ENCODE measurements at regions not wholly inside any gene's neighbourhood (a gene's known extent, or its start where the extent isn't known, plus 50 kb on each side); places are given as distances from the start of the nearest gene placed in this dataset.
"Not testable (repeated sequence)": the region's sequence is repeated elsewhere in the genome, so short reads cannot be mapped to it uniquely, and the experiment has no call there.

DNA sequence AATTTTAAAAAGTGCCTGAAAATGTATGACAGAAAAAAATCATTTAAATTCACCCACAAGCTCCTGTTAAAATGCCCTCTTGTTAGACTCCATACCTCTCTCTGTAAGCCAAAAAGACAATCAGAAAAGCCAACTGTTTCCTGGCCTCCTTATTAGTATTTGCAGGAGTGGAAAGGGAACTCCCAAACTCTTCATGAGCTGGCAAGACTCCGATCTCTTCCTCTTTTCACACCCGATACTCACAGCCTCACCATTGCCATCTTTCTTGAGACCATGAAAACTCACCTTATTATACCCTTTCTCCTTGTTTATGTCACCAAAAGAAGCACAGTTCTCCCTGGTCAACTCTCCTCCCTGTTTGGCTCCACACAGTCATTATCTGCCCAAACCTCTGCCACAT is 197.8 kb downstream of the DMAC1 start:
- no peak for DNase-seq (ENCODE audit: low read depth in 1 of 2, low spot score in 2 of 2)
- H3K36me3 ChIP-seq: no peaks in the 10 kb centered on the region
- H3K27ac ChIP-seq: no peak overlapping the region
- H3K27me3 ChIP-seq (replicated peaks): no peaks in the 10 kb centered on the region
- H3K4me1 ChIP-seq (replicated peaks): no peaks in the 10 kb centered on the region
- H3K9me3 ChIP-seq (replicated peaks): no peaks in the 10 kb centered on the region
- no peak overlapping the region for H3K4me3 ChIP-seq

DNA sequence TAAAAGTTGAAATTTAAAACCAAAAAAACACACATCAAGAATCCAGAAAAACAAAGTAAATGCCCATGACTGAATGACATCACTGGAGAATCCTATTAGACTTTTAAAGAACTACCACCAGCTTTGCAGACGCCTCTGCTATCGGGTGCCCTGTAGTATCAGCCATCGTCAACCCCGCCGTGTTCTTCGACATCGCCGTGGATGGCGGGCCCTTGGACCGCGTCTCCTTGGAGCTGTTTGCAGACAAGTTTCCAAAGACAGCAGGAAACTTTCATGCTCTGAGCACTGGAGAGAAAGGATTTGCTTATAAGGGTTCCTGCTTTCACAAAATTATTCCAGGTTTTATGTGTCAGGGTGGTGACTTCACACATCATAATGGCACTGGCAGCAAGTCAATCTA is 201.9 kb downstream of the DMAC1 start:
- no peak for DNase-seq (ENCODE audit: low read depth in 1 of 2, low spot score in 2 of 2)
- Histone ChIP-seq H3K27ac (no peak overlapping the region), H3K9me3 (replicated peaks) (no peaks in the 10 kb centered on the region), H3K4me1 (replicated peaks) (no peaks in the 10 kb centered on the region), H3K36me3 (no peaks in the 10 kb centered on the region), H3K27me3 (replicated peaks) (no peaks in the 10 kb centered on the region), H3K4me3 (no peak overlapping the region)

GRCh38 chr9:7592321-7593316 is 207.0 kb downstream of the DMAC1 start:
- Histone ChIP-seq H3K27ac (no peak overlapping the region), H3K4me1 (replicated peaks) (no peaks in the 10 kb centered on the region), H3K27me3 (replicated peaks) (no peaks in the 10 kb centered on the region), H3K4me3 (no peak overlapping the region), H3K9me3 (replicated peaks) (no peaks in the 10 kb centered on the region), H3K36me3 (no peaks in the 10 kb centered on the region)
- DNase-seq (ENCODE audit: low read depth in 1 of 2, low spot score in 2 of 2): no peak

GRCh38 chr9:7591501-7591900 is 208.1 kb downstream of the DMAC1 start:
- no peak for DNase-seq (ENCODE audit: low read depth in 1 of 2, low spot score in 2 of 2)
- Histone ChIP-seq H3K4me3 (no peak overlapping the region), H3K36me3 (no peaks in the 10 kb centered on the region), H3K27me3 (replicated peaks) (no peaks in the 10 kb centered on the region), H3K4me1 (replicated peaks) (no peaks in the 10 kb centered on the region), H3K27ac (no peak overlapping the region), H3K9me3 (replicated peaks) (no peaks in the 10 kb centered on the region)

- Histone ChIP-seq H3K36me3 (no peaks in the 10 kb centered on the region), H3K27me3 (replicated peaks) (no peaks in the 10 kb centered on the region), H3K27ac (no peak overlapping the region), H3K4me3 (no peak overlapping the region), H3K9me3 (replicated peaks) (no peaks in the 10 kb centered on the region), H3K4me1 (replicated peaks) (no peaks in the 10 kb centered on the region)
- DNase-seq (ENCODE audit: low read depth in 1 of 2, low spot score in 2 of 2): no peak
These were observed 219.0 kb downstream of the DMAC1 start for GRCh38 chr9:7580568-7580967.

DNA sequence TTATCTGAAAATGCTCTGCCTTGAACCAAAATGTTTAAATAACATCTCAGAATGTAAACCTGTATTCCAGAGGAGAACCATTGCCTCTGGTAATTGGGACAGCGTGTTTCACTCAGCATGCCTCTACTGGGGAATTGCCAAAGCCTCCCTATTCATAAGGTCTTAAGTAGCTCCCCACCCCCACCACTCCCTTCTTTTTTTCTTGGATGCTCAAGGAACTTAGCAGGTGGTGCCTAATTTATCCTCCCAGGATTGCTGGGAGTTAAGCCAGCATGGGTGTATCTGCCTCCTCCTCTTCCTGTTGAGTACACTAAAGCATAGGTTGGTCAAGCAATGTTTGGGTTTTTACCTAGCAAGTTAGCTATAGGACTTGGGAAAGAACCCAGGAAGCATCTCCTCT is 220.2 kb downstream of the DMAC1 start:
- Histone ChIP-seq H3K27me3 (replicated peaks) (no peaks in the 10 kb centered on the region), H3K27ac (no peak overlapping the region), H3K9me3 (replicated peaks) (no peaks in the 10 kb centered on the region), H3K4me1 (replicated peaks) (no peaks in the 10 kb centered on the region), H3K36me3 (no peaks in the 10 kb centered on the region), H3K4me3 (no peak overlapping the region)
- DNase-seq (ENCODE audit: low read depth in 1 of 2, low spot score in 2 of 2): no peak

GRCh38 chr9:7578951-7579350 is 220.6 kb downstream of the DMAC1 start:
- Histone ChIP-seq H3K4me3 (no peak overlapping the region), H3K27me3 (replicated peaks) (no peaks in the 10 kb centered on the region), H3K9me3 (replicated peaks) (no peaks in the 10 kb centered on the region), H3K27ac (no peak overlapping the region), H3K4me1 (replicated peaks) (no peaks in the 10 kb centered on the region), H3K36me3 (no peaks in the 10 kb centered on the region)
- no peak for DNase-seq (ENCODE audit: low read depth in 1 of 2, low spot score in 2 of 2)

DNA sequence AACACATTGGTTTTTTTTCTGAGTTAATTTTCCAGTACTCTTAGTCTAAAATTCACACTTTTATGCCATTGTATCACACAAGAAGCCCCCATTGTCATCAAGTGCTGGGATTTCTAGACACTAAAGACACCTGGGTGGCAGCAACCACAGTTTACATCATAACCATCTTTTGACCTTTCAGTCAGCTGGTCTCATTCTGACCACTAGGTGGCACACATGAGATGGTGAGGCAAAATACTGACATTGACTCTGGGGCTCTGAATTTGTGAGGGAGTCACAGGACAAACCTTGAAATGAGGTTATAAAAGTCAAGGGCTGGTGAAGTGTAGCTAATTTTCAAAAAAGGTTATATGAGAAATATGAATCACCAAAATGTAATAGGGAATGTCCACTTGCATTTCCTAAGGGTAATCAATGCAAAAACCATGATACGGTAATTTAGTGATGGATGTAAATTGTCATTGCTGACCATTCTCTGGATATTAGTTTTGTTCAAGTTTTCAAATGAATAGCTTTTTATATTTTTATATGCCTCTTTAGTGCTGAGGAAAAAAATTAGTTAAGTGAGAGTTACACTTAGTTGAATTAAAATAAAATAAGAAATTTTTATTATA is 229.4 kb downstream of the DMAC1 start:
- H3K27ac ChIP-seq: no peak overlapping the region
- H3K4me1 ChIP-seq (replicated peaks): no peaks in the 10 kb centered on the region
- peak in 1 of 2 experiments; percentile 0 for DNase-seq (ENCODE audit: low read depth in 1 of 2, low spot score in 2 of 2)
- H3K36me3 ChIP-seq: no peaks in the 10 kb centered on the region
- no peaks in the 10 kb centered on the region for H3K9me3 ChIP-seq (replicated peaks)
- H3K4me3 ChIP-seq: no peak overlapping the region
- H3K27me3 ChIP-seq (replicated peaks): no peaks in the 10 kb centered on the region

DNA sequence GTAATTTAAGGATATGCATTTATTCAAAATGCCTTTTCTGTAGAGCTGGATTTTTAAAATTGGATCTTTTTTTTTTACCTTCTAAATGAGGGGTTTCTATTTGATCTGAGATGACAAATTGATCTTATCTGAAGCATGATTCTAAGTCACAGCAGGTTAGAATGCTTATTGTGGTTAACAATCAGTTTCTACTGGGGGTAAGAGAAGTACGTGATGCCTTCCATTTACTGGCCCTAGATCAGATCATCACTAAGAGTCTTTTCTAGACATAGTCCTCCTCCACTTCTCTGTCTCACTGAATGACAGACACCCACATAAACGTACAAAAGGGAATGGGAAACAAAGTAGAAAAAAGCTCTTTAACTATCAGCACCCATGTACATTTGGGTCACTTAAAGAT is 231.9 kb downstream of the DMAC1 start:
- Histone ChIP-seq H3K9me3 (replicated peaks) (no peaks in the 10 kb centered on the region), H3K27ac (no peak overlapping the region), H3K4me3 (no peak overlapping the region), H3K27me3 (replicated peaks) (no peaks in the 10 kb centered on the region), H3K36me3 (no peaks in the 10 kb centered on the region), H3K4me1 (replicated peaks) (no peaks in the 10 kb centered on the region)
- no peak for DNase-seq (ENCODE audit: low read depth in 1 of 2, low spot score in 2 of 2)

DNA sequence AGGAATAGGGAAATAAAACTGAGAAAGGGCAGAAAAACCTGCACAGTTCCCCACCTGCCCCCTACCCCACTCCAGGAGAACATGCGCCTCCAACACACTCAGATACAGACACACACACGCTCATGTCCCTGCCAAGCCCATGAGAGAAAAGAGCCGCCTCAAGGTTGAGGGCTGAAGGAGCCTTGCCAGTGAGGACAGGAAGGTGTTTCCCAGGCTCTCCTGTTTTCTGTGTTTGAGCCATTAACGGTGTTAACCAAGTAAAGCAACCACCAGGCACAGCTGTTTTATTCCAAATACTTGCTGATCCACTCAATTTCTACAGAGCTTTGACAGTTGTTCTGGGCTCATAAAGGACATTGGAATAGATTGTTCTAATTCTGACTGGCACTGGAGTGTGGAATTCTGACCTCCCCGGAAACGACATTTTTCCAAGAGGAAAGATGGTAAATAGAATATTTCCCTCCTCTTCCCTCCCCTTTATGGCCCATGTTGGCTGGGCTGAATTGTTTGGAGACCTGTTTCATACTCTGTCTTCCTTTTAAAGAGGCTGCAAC is 238.0 kb downstream of the DMAC1 start:
- no peak overlapping the region for H3K4me3 ChIP-seq
- DNase-seq (ENCODE audit: low read depth in 1 of 2, low spot score in 2 of 2): no peak
- no peaks in the 10 kb centered on the region for H3K27me3 ChIP-seq (replicated peaks)
- H3K9me3 ChIP-seq (replicated peaks): no peaks in the 10 kb centered on the region
- H3K4me1 ChIP-seq (replicated peaks): no peaks in the 10 kb centered on the region
- no peaks in the 10 kb centered on the region for H3K36me3 ChIP-seq
- no peak overlapping the region for H3K27ac ChIP-seq

GRCh38 chr9:7560669-7561305 is 238.8 kb downstream of the DMAC1 start:
- Histone ChIP-seq H3K27me3 (replicated peaks) (no peaks in the 10 kb centered on the region), H3K36me3 (no peaks in the 10 kb centered on the region), H3K27ac (no peak overlapping the region), H3K9me3 (replicated peaks) (no peaks in the 10 kb centered on the region), H3K4me1 (replicated peaks) (no peaks in the 10 kb centered on the region), H3K4me3 (no peak overlapping the region)
- no peak for DNase-seq (ENCODE audit: low read depth in 1 of 2, low spot score in 2 of 2)

DNA sequence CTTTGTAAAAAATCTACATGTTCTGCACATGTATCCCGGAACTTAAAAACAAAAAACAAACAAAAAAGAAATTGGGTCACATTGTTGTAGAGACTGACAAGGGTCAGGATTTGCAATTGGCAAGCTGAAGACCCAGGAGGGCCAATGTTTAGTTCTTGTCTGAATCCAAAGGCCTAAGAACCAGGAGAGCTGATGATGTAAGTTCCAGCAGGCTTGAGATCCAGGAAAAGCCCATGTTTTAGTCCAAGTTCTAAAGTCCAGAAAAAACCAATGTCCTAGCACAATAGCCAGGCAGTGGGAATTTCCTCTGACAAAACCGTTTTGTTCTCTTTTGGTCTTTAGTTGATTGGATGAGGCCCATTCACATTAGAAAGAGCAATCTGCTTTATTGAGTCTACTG is 244.9 kb downstream of the DMAC1 start:
- no peak overlapping the region for H3K27ac ChIP-seq
- no peaks in the 10 kb centered on the region for H3K4me1 ChIP-seq (replicated peaks)
- no peak overlapping the region for H3K4me3 ChIP-seq
- H3K36me3 ChIP-seq: no peaks in the 10 kb centered on the region
- no peaks in the 10 kb centered on the region for H3K9me3 ChIP-seq (replicated peaks)
- H3K27me3 ChIP-seq (replicated peaks): no peaks in the 10 kb centered on the region
- DNase-seq (ENCODE audit: low read depth in 1 of 2, low spot score in 2 of 2): no peak

DNA sequence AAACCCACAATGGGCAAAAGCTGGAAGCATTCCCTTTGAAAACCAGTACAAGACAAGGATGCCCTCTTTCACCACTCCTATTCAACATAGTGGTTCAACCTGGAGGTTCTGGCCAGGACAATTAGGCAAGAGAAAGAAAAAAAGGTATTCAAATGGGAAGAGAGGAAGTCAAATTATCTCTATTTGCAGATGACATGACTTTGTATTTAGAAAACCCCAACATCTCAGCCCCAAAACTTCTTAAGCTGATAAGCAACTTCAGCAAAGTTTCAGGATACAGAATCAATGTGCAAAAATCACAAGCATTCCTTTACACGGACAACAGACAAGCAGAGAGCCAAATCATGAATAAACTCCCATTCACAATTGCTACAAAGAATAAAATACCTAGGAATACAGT is 246.9 kb downstream of the DMAC1 start:
- H3K27me3 ChIP-seq (replicated peaks); H3K4me1 ChIP-seq (replicated peaks); H3K36me3 ChIP-seq; H3K4me3 ChIP-seq; H3K9me3 ChIP-seq (replicated peaks); DNase-seq (ENCODE audit: low read depth in 1 of 2, low spot score in 2 of 2); H3K27ac ChIP-seq: not testable (repeated sequence)

- no peak overlapping the region for H3K27ac ChIP-seq
- H3K36me3 ChIP-seq: no peaks in the 10 kb centered on the region
- H3K27me3 ChIP-seq (replicated peaks): no peaks in the 10 kb centered on the region
- no peaks in the 10 kb centered on the region for H3K9me3 ChIP-seq (replicated peaks)
- H3K4me1 ChIP-seq (replicated peaks): no peaks in the 10 kb centered on the region
- DNase-seq (ENCODE audit: low read depth in 1 of 2, low spot score in 2 of 2): no peak
- H3K4me3 ChIP-seq: no peak overlapping the region
These were observed 250.3 kb downstream of the DMAC1 start for GRCh38 chr9:7549249-7549648.

All from SJSA1 (cell line).